ENCODE measurements at regions not wholly inside any gene's neighbourhood (a gene's known extent, or its start where the extent isn't known, plus 50 kb on each side); places are given as distances from the start of the nearest gene placed in this dataset.

DNA sequence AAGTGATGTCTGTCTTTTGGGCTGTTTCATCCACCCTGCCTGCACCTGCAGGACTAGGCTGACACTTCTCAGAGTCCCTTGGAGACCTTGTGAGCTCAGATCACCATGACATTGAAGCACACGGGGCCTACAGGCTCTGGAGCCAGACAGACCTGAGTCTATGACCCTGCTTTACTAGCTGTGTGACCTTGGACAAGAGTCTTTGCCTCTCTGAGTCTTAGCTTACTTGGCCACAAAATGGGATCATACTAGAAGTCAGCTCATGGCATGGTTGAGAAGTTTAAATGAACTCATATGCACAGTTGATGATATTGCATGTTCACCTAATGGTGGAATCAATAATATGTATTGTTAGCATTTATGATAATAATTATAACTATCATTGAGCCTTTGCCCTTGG lies 102.9 kb upstream of the SMAD3 start:
- Mint-ChIP-seq H3K27ac (no peak overlapping the region), H3K4me1 (peaks cover 9% of the 10 kb centered on the region), H3K4me3 (no peak overlapping the region), H3K36me3 (no peaks in the 10 kb centered on the region), H3K27me3 (ENCODE audit: low read depth) (no peaks in the 10 kb centered on the region), H3K9me3 (no peaks in the 10 kb centered on the region)
- ATAC-seq (no peak), DNase-seq (ENCODE audit: low spot score) (no peak)
- CTCF ChIA-PET: interaction anchor here (2.9 kb wide), 1 partner anchor 16 kb away, joined by 12 read pairs; no protein-coding TSS in a partner anchor
- TF ChIP-seq, protein P1, sequence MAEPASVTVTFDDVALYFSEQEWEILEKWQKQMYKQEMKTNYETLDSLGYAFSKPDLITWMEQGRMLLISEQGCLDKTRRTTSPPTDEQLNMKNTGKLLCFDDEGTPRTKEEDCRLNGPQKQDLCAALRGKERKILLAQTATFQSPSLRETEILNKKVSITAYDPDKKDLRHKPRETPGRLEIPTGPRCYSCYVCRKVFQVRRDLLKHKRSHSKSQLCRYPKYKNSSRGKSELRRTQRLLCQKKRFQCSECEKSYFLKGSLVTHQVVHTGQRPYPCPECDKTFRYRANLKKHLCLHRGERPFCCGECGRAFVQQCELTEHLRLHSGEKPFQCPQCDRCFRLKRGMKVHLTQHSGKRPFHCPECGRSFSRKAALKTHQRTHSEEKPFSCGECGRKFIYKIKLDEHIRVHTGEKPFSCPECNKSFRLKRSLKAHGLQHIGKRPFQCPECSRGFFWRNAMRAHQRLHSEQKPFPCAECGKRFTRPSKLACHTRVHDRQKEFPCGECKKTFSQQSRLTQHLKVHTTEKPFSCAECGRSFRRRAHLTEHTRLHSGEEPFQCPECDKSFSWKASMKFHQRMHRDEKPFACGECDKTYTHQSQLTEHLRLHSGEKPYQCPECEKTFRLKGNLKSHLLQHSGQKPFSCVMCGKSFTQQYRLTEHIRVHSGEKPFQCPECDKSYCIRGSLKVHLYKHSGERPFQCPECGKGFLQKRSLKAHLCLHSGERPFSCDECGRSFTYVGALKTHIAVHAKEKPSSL (CRISPR knock-in tag; conservative IDR thresholded peaks at IDR 0.05): no peak
- TF ChIP-seq, protein P2, sequence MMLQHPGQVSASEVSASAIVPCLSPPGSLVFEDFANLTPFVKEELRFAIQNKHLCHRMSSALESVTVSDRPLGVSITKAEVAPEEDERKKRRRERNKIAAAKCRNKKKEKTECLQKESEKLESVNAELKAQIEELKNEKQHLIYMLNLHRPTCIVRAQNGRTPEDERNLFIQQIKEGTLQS (CRISPR knock-in tag; conservative IDR thresholded peaks at IDR 0.05): no peak
- no peak for TF ChIP-seq GTF2I (CRISPR knock-in tag; conservative IDR thresholded peaks at IDR 0.05)
- TF ChIP-seq, protein P3, sequence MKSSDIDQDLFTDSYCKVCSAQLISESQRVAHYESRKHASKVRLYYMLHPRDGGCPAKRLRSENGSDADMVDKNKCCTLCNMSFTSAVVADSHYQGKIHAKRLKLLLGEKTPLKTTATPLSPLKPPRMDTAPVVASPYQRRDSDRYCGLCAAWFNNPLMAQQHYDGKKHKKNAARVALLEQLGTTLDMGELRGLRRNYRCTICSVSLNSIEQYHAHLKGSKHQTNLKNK (CRISPR knock-in tag; IDR thresholded peaks at IDR 0.05): no peak
- no peak for TF ChIP-seq ZNF219 (CRISPR knock-in tag; IDR thresholded peaks at IDR 0.05; ENCODE audit: borderline replicate concordance)
- TF ChIP-seq FOXP1 (CRISPR knock-in tag; IDR thresholded peaks at IDR 0.05; ENCODE audit: borderline replicate concordance): no peak
- TF ChIP-seq, protein P4, sequence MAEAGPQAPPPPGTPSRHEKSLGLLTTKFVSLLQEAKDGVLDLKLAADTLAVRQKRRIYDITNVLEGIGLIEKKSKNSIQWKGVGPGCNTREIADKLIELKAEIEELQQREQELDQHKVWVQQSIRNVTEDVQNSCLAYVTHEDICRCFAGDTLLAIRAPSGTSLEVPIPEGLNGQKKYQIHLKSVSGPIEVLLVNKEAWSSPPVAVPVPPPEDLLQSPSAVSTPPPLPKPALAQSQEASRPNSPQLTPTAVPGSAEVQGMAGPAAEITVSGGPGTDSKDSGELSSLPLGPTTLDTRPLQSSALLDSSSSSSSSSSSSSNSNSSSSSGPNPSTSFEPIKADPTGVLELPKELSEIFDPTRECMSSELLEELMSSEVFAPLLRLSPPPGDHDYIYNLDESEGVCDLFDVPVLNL (CRISPR knock-in tag; IDR thresholded peaks at IDR 0.05; ENCODE audit: borderline replicate concordance, low read depth): no peak
- TF ChIP-seq CREM (CRISPR knock-in tag; IDR thresholded peaks at IDR 0.05): no peak
- TF ChIP-seq NFATC4 (CRISPR knock-in tag; IDR thresholded peaks at IDR 0.05): no peak
- TF ChIP-seq JAZF1 (CRISPR knock-in tag; IDR thresholded peaks at IDR 0.05): no peak
- TF ChIP-seq TEAD4 (CRISPR knock-in tag; IDR thresholded peaks at IDR 0.05): no peak
- TF ChIP-seq CBFB (CRISPR knock-in tag; IDR thresholded peaks at IDR 0.05; ENCODE audit: low read depth): no peak
- TF ChIP-seq, protein P5, sequence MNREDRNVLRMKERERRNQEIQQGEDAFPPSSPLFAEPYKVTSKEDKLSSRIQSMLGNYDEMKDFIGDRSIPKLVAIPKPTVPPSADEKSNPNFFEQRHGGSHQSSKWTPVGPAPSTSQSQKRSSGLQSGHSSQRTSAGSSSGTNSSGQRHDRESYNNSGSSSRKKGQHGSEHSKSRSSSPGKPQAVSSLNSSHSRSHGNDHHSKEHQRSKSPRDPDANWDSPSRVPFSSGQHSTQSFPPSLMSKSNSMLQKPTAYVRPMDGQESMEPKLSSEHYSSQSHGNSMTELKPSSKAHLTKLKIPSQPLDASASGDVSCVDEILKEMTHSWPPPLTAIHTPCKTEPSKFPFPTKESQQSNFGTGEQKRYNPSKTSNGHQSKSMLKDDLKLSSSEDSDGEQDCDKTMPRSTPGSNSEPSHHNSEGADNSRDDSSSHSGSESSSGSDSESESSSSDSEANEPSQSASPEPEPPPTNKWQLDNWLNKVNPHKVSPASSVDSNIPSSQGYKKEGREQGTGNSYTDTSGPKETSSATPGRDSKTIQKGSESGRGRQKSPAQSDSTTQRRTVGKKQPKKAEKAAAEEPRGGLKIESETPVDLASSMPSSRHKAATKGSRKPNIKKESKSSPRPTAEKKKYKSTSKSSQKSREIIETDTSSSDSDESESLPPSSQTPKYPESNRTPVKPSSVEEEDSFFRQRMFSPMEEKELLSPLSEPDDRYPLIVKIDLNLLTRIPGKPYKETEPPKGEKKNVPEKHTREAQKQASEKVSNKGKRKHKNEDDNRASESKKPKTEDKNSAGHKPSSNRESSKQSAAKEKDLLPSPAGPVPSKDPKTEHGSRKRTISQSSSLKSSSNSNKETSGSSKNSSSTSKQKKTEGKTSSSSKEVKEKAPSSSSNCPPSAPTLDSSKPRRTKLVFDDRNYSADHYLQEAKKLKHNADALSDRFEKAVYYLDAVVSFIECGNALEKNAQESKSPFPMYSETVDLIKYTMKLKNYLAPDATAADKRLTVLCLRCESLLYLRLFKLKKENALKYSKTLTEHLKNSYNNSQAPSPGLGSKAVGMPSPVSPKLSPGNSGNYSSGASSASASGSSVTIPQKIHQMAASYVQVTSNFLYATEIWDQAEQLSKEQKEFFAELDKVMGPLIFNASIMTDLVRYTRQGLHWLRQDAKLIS (CRISPR knock-in tag; IDR thresholded peaks at IDR 0.05; ENCODE audit: borderline replicate concordance): no peak
- TF ChIP-seq ZNF263 (CRISPR knock-in tag; IDR thresholded peaks at IDR 0.05; ENCODE audit: low read depth): no peak
- TF ChIP-seq, protein P6, sequence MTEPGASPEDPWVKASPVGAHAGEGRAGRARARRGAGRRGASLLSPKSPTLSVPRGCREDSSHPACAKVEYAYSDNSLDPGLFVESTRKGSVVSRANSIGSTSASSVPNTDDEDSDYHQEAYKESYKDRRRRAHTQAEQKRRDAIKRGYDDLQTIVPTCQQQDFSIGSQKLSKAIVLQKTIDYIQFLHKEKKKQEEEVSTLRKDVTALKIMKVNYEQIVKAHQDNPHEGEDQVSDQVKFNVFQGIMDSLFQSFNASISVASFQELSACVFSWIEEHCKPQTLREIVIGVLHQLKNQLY (CRISPR knock-in tag; IDR thresholded peaks at IDR 0.05): no peak
- TF ChIP-seq, protein P7, sequence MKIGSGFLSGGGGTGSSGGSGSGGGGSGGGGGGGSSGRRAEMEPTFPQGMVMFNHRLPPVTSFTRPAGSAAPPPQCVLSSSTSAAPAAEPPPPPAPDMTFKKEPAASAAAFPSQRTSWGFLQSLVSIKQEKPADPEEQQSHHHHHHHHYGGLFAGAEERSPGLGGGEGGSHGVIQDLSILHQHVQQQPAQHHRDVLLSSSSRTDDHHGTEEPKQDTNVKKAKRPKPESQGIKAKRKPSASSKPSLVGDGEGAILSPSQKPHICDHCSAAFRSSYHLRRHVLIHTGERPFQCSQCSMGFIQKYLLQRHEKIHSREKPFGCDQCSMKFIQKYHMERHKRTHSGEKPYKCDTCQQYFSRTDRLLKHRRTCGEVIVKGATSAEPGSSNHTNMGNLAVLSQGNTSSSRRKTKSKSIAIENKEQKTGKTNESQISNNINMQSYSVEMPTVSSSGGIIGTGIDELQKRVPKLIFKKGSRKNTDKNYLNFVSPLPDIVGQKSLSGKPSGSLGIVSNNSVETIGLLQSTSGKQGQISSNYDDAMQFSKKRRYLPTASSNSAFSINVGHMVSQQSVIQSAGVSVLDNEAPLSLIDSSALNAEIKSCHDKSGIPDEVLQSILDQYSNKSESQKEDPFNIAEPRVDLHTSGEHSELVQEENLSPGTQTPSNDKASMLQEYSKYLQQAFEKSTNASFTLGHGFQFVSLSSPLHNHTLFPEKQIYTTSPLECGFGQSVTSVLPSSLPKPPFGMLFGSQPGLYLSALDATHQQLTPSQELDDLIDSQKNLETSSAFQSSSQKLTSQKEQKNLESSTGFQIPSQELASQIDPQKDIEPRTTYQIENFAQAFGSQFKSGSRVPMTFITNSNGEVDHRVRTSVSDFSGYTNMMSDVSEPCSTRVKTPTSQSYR (CRISPR knock-in tag; IDR thresholded peaks at IDR 0.05): no peak
- TF ChIP-seq KAT7 (CRISPR knock-in tag; IDR thresholded peaks at IDR 0.05; ENCODE audit: borderline replicate concordance): no peak
- no peak for TF ChIP-seq GABPB1 (CRISPR knock-in tag; IDR thresholded peaks at IDR 0.05)
- POLR2A ChIA-PET: no interaction called here
